Keratinocyte (primary cell): ENCODE measurements at regions not wholly inside any gene's neighbourhood (a gene's known extent, or its start where the extent isn't known, plus 50 kb on each side); places are given as distances from the start of the nearest gene placed in this dataset.

Experiments
- EZH2 ChIP-seq: IDR thresholded peaks from one replicate; pipeline ENCODE4 v1.6.1; 2012; ENCODE audit warnings: inconsistent platforms, mild to moderate bottlenecking, low read length, moderate library complexity
- TF ChIP-seq, protein P1 (sequence below), 3 experiments: IDR thresholded peaks in 1 of 3; conservative IDR thresholded peaks in 1 of 3; optimal IDR thresholded peaks in 1 of 3; 2 replicates in 2 of 3; 3 replicates in 1 of 3; pipeline versions ENCODE3 to v1.5.1; 2011; ENCODE audit warnings: low read length in 3 of 3, mild to moderate bottlenecking in 3 of 3, moderate library complexity in 2 of 3, control low read depth in 1 of 3, inconsistent platforms in 1 of 3; ENCODE audit not compliant: insufficient read depth in 2 of 3; ENCODE audit errors: extremely low read depth in 1 of 3

DNA sequence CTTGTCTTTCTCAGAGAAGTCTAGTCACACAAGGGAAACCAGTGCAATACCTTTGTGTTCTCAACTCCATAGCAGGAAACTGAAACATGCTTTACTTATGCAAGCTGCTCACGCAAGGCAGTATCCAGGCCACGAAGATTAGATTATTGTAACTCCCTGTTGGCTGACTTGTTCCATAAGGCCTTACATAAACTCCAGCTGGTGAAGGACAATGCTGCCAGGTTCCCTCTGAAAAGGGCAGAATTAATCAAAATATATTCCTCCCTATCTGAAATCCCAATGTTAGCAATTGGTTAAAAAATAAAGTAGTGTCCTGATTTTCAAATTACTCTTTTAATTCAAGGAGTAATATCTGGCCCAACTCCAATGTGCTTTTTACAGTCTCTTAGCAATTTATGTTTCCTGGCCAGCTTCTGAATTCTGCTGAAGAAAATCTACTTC, 966.6 kb downstream of the HACE1 start:
- TF ChIP-seq, protein P1, sequence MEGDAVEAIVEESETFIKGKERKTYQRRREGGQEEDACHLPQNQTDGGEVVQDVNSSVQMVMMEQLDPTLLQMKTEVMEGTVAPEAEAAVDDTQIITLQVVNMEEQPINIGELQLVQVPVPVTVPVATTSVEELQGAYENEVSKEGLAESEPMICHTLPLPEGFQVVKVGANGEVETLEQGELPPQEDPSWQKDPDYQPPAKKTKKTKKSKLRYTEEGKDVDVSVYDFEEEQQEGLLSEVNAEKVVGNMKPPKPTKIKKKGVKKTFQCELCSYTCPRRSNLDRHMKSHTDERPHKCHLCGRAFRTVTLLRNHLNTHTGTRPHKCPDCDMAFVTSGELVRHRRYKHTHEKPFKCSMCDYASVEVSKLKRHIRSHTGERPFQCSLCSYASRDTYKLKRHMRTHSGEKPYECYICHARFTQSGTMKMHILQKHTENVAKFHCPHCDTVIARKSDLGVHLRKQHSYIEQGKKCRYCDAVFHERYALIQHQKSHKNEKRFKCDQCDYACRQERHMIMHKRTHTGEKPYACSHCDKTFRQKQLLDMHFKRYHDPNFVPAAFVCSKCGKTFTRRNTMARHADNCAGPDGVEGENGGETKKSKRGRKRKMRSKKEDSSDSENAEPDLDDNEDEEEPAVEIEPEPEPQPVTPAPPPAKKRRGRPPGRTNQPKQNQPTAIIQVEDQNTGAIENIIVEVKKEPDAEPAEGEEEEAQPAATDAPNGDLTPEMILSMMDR (optimal IDR thresholded peaks at IDR 0.05 in 1 of 3, IDR thresholded peaks at IDR 0.05 in 1 of 3, conservative IDR thresholded peaks at IDR 0.05 in 1 of 3; ENCODE audit: extremely low read depth in 1 of 3, insufficient read depth in 2 of 3, low read length in 3 of 3), result no peak
- no peak for TF ChIP-seq EZH2
